ENCODE measurements at regions not wholly inside any gene's neighbourhood (a gene's known extent, or its start where the extent isn't known, plus 50 kb on each side); places are given as distances from the start of the nearest gene placed in this dataset.

DNA sequence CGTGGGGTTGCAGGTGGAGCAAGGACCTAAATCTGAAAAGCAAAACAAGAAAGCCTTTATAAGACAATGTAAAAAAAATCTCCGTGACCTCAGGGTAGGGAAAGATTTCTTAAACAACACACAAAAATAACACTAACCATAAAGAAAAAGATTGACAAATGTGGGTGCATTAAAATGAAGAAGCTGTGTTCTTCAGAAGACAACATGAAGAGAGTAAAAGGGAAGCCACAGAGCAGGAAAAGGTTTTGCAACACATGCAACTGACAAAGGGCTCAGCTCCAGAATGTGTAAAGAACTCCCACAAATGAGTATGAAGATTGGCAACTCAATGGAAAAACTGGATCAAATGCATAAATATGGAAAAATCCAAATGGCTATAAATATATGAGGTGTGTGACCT, 74.2 kb downstream of the MAGEF1 start:
- Histone ChIP-seq H3K4me1 (ENCODE audit: control insufficient read depth, extremely low read depth, insufficient read depth, low read length) (no peaks in the 10 kb centered on the region), H2AFZ (ENCODE audit: low read depth, low read length) (no peak overlapping the region), H3K27ac (ENCODE audit: insufficient read depth, low read depth, low read length) (no peak overlapping the region), H3K4me2 (ENCODE audit: insufficient read depth, low read length) (no peak overlapping the region), H3K79me2 (ENCODE audit: control insufficient read depth, insufficient read depth, low read length) (no peaks in the 10 kb centered on the region), H4K20me1 (replicated peaks; ENCODE audit: control insufficient read depth, extremely low read depth, insufficient read depth, low read length) (no peaks in the 10 kb centered on the region), H3K27me3 (ENCODE audit: control insufficient read depth in 2 of 2, insufficient read depth in 2 of 2, low read length in 2 of 2) (peaks cover 0 to 23% of the 10 kb centered on the region in 2 experiments), H3K36me3 (ENCODE audit: control insufficient read depth in 2 of 2, extremely low read depth in 1 of 2, insufficient read depth in 2 of 2, low read length in 2 of 2) (no peaks in the 10 kb centered on the region), H3K9me1 (replicated peaks; ENCODE audit: control insufficient read depth, extremely low read depth, insufficient read depth, low read length) (no peaks in the 10 kb centered on the region), H3K9ac (replicated peaks; ENCODE audit: extremely low read depth, insufficient read depth, low read length) (no peak overlapping the region), H3K9me3 (replicated peaks; ENCODE audit: control insufficient read depth, insufficient read depth, low read length) (no peaks in the 10 kb centered on the region), H3K4me3 (replicated peaks in 1 of 3; ENCODE audit: insufficient read depth in 1 of 3, low read depth in 1 of 3, low read length in 3 of 3) (no peak overlapping the region)
- no peak for DNase-seq (ENCODE audit: low read depth, low spot score)
- dilution Hi-C loops (cut with MboI; ENCODE audit: extremely low pct_ligation_motif_present, low sequenced_read_pairs): no loop called here
- intact Hi-C loops (cut with micrococcal nuclease): no loop called here
- FAIRE-seq: no peak
- ChIA-PET POLR2A (no interaction called here), CTCF (no interaction called here)
- BruUV-seq (replicated peaks): no TSS peak
- TF ChIP-seq FOS (IDR thresholded peaks at IDR 0.05; ENCODE audit: borderline replicate concordance, insufficient read depth, low read length): no peak
- no peak for TF ChIP-seq GATA2 (IDR thresholded peaks at IDR 0.05; ENCODE audit: insufficient read depth, insufficient read length, low read depth, low read length)
- TF ChIP-seq POLR2AphosphoS5 (IDR thresholded peaks at IDR 0.05; ENCODE audit: insufficient read depth, low read depth, low read length): no peak
- no peak for TF ChIP-seq EZH2 (IDR thresholded peaks at IDR 0.05; ENCODE audit: borderline replicate concordance, low read depth, low read length, severe bottlenecking)
- TF ChIP-seq, protein P1, sequence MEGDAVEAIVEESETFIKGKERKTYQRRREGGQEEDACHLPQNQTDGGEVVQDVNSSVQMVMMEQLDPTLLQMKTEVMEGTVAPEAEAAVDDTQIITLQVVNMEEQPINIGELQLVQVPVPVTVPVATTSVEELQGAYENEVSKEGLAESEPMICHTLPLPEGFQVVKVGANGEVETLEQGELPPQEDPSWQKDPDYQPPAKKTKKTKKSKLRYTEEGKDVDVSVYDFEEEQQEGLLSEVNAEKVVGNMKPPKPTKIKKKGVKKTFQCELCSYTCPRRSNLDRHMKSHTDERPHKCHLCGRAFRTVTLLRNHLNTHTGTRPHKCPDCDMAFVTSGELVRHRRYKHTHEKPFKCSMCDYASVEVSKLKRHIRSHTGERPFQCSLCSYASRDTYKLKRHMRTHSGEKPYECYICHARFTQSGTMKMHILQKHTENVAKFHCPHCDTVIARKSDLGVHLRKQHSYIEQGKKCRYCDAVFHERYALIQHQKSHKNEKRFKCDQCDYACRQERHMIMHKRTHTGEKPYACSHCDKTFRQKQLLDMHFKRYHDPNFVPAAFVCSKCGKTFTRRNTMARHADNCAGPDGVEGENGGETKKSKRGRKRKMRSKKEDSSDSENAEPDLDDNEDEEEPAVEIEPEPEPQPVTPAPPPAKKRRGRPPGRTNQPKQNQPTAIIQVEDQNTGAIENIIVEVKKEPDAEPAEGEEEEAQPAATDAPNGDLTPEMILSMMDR (IDR thresholded peaks at IDR 0.05; ENCODE audit: extremely low read depth in 1 of 2, insufficient read depth in 1 of 2, low read depth in 1 of 2, low read length in 2 of 2): no peak
- no peak for TF ChIP-seq POLR2A (IDR thresholded peaks at IDR 0.05; ENCODE audit: low read depth, low read length)
- TF ChIP-seq JUN (IDR thresholded peaks at IDR 0.05; ENCODE audit: borderline replicate concordance, insufficient read depth, insufficient read length, low read depth): no peak
- TF ChIP-seq MYC (IDR thresholded peaks at IDR 0.05; ENCODE audit: low read depth, low read length): no peak
- TF ChIP-seq, protein P2, sequence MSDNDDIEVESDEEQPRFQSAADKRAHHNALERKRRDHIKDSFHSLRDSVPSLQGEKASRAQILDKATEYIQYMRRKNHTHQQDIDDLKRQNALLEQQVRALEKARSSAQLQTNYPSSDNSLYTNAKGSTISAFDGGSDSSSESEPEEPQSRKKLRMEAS (IDR thresholded peaks at IDR 0.05; ENCODE audit: insufficient read depth, insufficient read length): no peak
